HepG2 (cell line): ENCODE measurements at regions not wholly inside any gene's neighbourhood (a gene's known extent, or its start where the extent isn't known, plus 50 kb on each side); places are given as distances from the start of the nearest gene placed in this dataset.

ENCODE experiments used
- ATAC-seq: fragments of 200-7000 bp; cut with Tn5 transposase; 3 replicates; pipeline ENCODE4 v1.9.1; 2020; ENCODE audit warnings: mild to moderate bottlenecking, moderate library complexity
- BruUV-seq: library from RNA; stranded (reverse); fragments of 400-500 nt; replicated peaks from 2 replicates; lab custom pipeline; 2021; lab: Mats Ljungman, UMichigan
- CTCF ChIA-PET: fragments of 300-600 bp; formaldehyde crosslinking; extraction: SDS; loops from one replicate; lab custom pipeline; 2021; ENCODE audit warnings: low total read pairs, inconsistent platforms, low intra/inter-chr PET ratio; lab: Yijun Ruan, JAX
- POLR2A ChIA-PET: fragments of 350-600 bp; sonication (Branson Sonifier 250); formaldehyde crosslinking; loops from one replicate; lab custom pipeline; 2020; ENCODE audit warnings: antibody characterized with exemption, inconsistent platforms; lab: Yijun Ruan, JAX
- DNase-seq: peaks from one replicate; pipeline ENCODE4 v3.0.0-alpha.2; 2015; ENCODE audit warnings: low spot score
- FAIRE-seq: peaks from 3 replicates; lab custom pipeline; 2011; peaks lifted over from hg19 to GRCh38; lab: Jason Lieb, UNC
- H2AFZ ChIP-seq: one replicate; pipeline ENCODE4 v1.6.1; 2011; ENCODE audit warnings: low read length, inconsistent platforms
- H3K27ac ChIP-seq: fragments of 300-600 bp; 3 replicates; pipeline ENCODE4 v1.8.0; 2011; ENCODE audit warnings: mixed run types, mild to moderate bottlenecking, mixed read lengths, low read length, inconsistent platforms; ENCODE audit not compliant: insufficient read depth; ENCODE audit errors: extremely low read length
- H3K27me3 ChIP-seq, 2 experiments: fragments of 200-600 bp in 1 of 2; 2 replicates in 1 of 2; 3 replicates in 1 of 2; pipeline versions ENCODE4 v1.6.0 to v1.8.0; 2011; ENCODE audit warnings: low read length in 2 of 2, mild to moderate bottlenecking in 2 of 2, moderate library complexity in 2 of 2, inconsistent platforms in 1 of 2; ENCODE audit not compliant: insufficient read depth in 2 of 2, control insufficient read depth in 1 of 2
- H3K36me3 ChIP-seq, 2 experiments: fragments of 200-600 bp in 1 of 2; replicated peaks in 1 of 2; 2 replicates in 1 of 2; 3 replicates in 1 of 2; pipeline versions ENCODE4 v1.5.1 to v1.8.0; 2011; ENCODE audit warnings: low read length in 2 of 2, inconsistent platforms in 1 of 2; ENCODE audit not compliant: insufficient read depth in 2 of 2, control insufficient read depth in 1 of 2
- H3K4me1 ChIP-seq: 2 replicates; pipeline ENCODE4 v1.5.1; 2012; ENCODE audit warnings: low read length, inconsistent platforms; ENCODE audit not compliant: insufficient read depth
- H3K4me2 ChIP-seq: 2 replicates; pipeline ENCODE4 v1.6.0; 2011; ENCODE audit warnings: low read depth, low read length, inconsistent platforms
- H3K4me3 ChIP-seq, 3 experiments: fragments of 200-600 bp in 1 of 3; sonication (generic), shearing (Covaris generic) in 1 of 3; replicated peaks in 1 of 3; 2 replicates each; pipeline ENCODE4 v1.5.1; 2011 to 2016; ENCODE audit warnings: low read length in 3 of 3, inconsistent platforms in 2 of 3, low read depth in 2 of 3, mild to moderate bottlenecking in 2 of 3, control low read depth in 1 of 3, mixed read lengths in 1 of 3; ENCODE audit not compliant: insufficient read depth in 1 of 3
- H3K79me2 ChIP-seq: one replicate; pipeline ENCODE4 v1.6.1; 2011; ENCODE audit warnings: low read length, inconsistent platforms; ENCODE audit not compliant: insufficient read depth
- H3K9ac ChIP-seq: 2 replicates; pipeline ENCODE4 v1.6.0; 2011; ENCODE audit warnings: mild to moderate bottlenecking, low read depth, low read length, inconsistent platforms; ENCODE audit not compliant: insufficient read depth
- H3K9me3 ChIP-seq: 2 replicates; pipeline ENCODE4 v1.5.1; 2012; ENCODE audit warnings: mild to moderate bottlenecking, low read length
- H4K20me1 ChIP-seq: 2 replicates; pipeline ENCODE4 v1.6.0; 2011; ENCODE audit warnings: inconsistent platforms, mild to moderate bottlenecking, low read length, moderate library complexity; ENCODE audit not compliant: insufficient read depth
- CENPX ChIP-seq: sonication (generic); formaldehyde crosslinking; IDR thresholded peaks from 2 replicates; pipeline ENCODE4 v1.9.0; 2021; ENCODE audit warnings: mild to moderate bottlenecking, missing genetic modification reagents, moderate library complexity
- HDAC1 ChIP-seq: sonication (generic); formaldehyde crosslinking; IDR thresholded peaks from 2 replicates; pipeline ENCODE4 v1.5.1; 2020; ENCODE audit warnings: mild to moderate bottlenecking, missing genetic modification reagents
- HDAC6 ChIP-seq: fragments of 200-600 bp; sonication (generic); IDR thresholded peaks from 2 replicates; pipeline ENCODE4 v1.7.0; 2017; ENCODE audit warnings: mild to moderate bottlenecking, antibody characterized with exemption, low read length, low read depth
- NCOR1 ChIP-seq: fragments of 200-600 bp; sonication (generic); IDR thresholded peaks from 2 replicates; pipeline ENCODE4 v1.7.0; 2017; ENCODE audit warnings: antibody characterized with exemption, low read length, borderline replicate concordance
- RBM22 ChIP-seq: fragments of 200-400 bp; formaldehyde crosslinking; optimal IDR thresholded peaks from 2 replicates; pipeline ENCODE3; 2017; ENCODE audit warnings: mild to moderate bottlenecking, low read length, moderate library complexity
- ZNF232 ChIP-seq: sonication (generic); formaldehyde crosslinking; IDR thresholded peaks from 2 replicates; pipeline ENCODE4 v1.4.0; 2020; ENCODE audit warnings: missing genetic modification reagents, borderline replicate concordance
- ZNF713 ChIP-seq: sonication (generic); formaldehyde crosslinking; IDR thresholded peaks from 2 replicates; pipeline ENCODE4 v1.4.0; 2020; ENCODE audit warnings: mild to moderate bottlenecking, missing genetic modification reagents
- ZNF761 ChIP-seq: sonication (generic); formaldehyde crosslinking; conservative IDR thresholded peaks from 2 replicates; pipeline ENCODE4 v1.4.0; 2020; ENCODE audit warnings: mild to moderate bottlenecking, missing genetic modification reagents
- WGBS: methylation state at CpG from one replicate; pipeline ENCODE4 v1.1.6; 2017; ENCODE audit warnings: low lambda C conversion rate; 5-methylcytosine and 5-hydroxymethylcytosine counted together
- in situ Hi-C: cut with HindIII; loops from 2 replicates; pipeline ENCODE4 v1.10.0; 2017; ENCODE audit warnings: low pct_unique_long_range_greater_than_20kb; ENCODE audit not compliant: extremely low pct_ligation_motif_present
- intact Hi-C: fragments of 100-400 bp; cut with micrococcal nuclease; formaldehyde crosslinking; loops from one replicate; pipeline ENCODE4 v1.10.0; 2022; ENCODE audit not compliant: unreplicated experiment
- TF ChIP-seq, protein P1 (sequence below): fragments of 450-650 bp; IDR thresholded peaks from 2 replicates; pipeline ENCODE4 v1.6.1; 2016

GRCh38 chr19:8924283-8924682, 85.9 kb downstream of the MUC16 start:
- WGBS, result 24% methylated on average over 8 of the region's 12 CpGs
- ChIA-PET CTCF (no interaction called here), POLR2A (no interaction called here)
- Histone ChIP-seq H3K9ac (no peak overlapping the region), H4K20me1 (no peaks in the 10 kb centered on the region), H3K4me1 (no peaks in the 10 kb centered on the region), H3K27ac (no peak overlapping the region), H3K36me3 (no peaks in the 10 kb centered on the region), H3K4me2 (no peak overlapping the region), H3K27me3 (no peaks in the 10 kb centered on the region), H2AFZ (no peak overlapping the region), H3K79me2 (no peaks in the 10 kb centered on the region), H3K9me3 (peaks cover 74% of the 10 kb centered on the region), H3K4me3 (no peak overlapping the region)
- ATAC-seq (no peak), FAIRE-seq (no peak), DNase-seq (no peak)
- in situ Hi-C loops (no loop called here), intact Hi-C loops (no loop called here)
- BruUV-seq, result no TSS peak
- TF ChIP-seq, protein P1, sequence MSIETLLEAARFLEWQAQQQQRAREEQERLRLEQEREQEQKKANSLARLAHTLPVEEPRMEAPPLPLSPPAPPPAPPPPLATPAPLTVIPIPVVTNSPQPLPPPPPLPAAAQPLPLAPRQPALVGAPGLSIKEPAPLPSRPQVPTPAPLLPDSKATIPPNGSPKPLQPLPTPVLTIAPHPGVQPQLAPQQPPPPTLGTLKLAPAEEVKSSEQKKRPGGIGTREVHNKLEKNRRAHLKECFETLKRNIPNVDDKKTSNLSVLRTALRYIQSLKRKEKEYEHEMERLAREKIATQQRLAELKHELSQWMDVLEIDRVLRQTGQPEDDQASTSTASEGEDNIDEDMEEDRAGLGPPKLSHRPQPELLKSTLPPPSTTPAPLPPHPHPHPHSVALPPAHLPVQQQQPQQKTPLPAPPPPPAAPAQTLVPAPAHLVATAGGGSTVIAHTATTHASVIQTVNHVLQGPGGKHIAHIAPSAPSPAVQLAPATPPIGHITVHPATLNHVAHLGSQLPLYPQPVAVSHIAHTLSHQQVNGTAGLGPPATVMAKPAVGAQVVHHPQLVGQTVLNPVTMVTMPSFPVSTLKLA, result peak; percentile 95
- no peak for TF ChIP-seq CENPX (CRISPR knock-in tag)

- Histone ChIP-seq H3K36me3 (no peaks in the 10 kb centered on the region), H3K9me3 (peaks cover 78% of the 10 kb centered on the region), H3K4me1 (no peaks in the 10 kb centered on the region), H3K4me2 (no peak overlapping the region), H3K4me3 (no peak overlapping the region), H3K27me3 (no peaks in the 10 kb centered on the region), H4K20me1 (no peaks in the 10 kb centered on the region), H3K9ac (no peak overlapping the region), H3K27ac (no peak overlapping the region), H3K79me2 (no peaks in the 10 kb centered on the region), H2AFZ (no peak overlapping the region)
- DNase-seq, result no peak
- no peak for TF ChIP-seq RBM22
- no peak for TF ChIP-seq ZNF232 (CRISPR knock-in tag)
- TF ChIP-seq HDAC6, result no peak
- no peak for TF ChIP-seq HDAC1
- TF ChIP-seq ZNF713 (CRISPR knock-in tag), result no peak
- TF ChIP-seq NCOR1, result no peak
- TF ChIP-seq ZNF761 (CRISPR knock-in tag), result no peak
- intact Hi-C loops, result no loop called here
- ChIA-PET CTCF (no interaction called here), POLR2A (no interaction called here)
- no peak for ATAC-seq
- FAIRE-seq, result no peak
- WGBS, result 30% methylated on average over 6 of the region's 6 CpGs
- no TSS peak for BruUV-seq
- in situ Hi-C loops, result no loop called here
Observed at GRCh38 chr19:8926341-8926740, 83.9 kb downstream of the MUC16 start.
